HCT116 (cell line): ENCODE measurements at regions not wholly inside any gene's neighbourhood (a gene's known extent, or its start where the extent isn't known, plus 50 kb on each side); places are given as distances from the start of the nearest gene placed in this dataset.

Source experiments
- POLR2A ChIP-seq: IDR thresholded peaks from 2 replicates; pipeline ENCODE4 v1.7.0; 2011; ENCODE audit warnings: borderline replicate concordance; ENCODE audit not compliant: insufficient read depth, insufficient read length; ENCODE audit errors: extremely low read depth
- POLR2AphosphoS5 ChIP-seq: IDR thresholded peaks from 2 replicates; pipeline ENCODE4 v1.6.1; 2011; ENCODE audit warnings: mild to moderate bottlenecking, low read depth, low read length, moderate library complexity
- RAD21 ChIP-seq: IDR thresholded peaks from 2 replicates; pipeline ENCODE4 v1.6.1; 2012; ENCODE audit warnings: low read depth, mild to moderate bottlenecking
- SIN3A ChIP-seq: IDR thresholded peaks from 2 replicates; pipeline ENCODE4 v1.6.1; 2012; ENCODE audit warnings: low read depth
- TCF7L2 ChIP-seq: IDR thresholded peaks from 2 replicates; pipeline ENCODE4 v1.7.0; 2011; ENCODE audit warnings: borderline replicate concordance, inconsistent platforms; ENCODE audit not compliant: insufficient read depth, insufficient read length; ENCODE audit errors: extremely low read depth
- ZBTB33 ChIP-seq: IDR thresholded peaks from 2 replicates; pipeline ENCODE4 v1.6.1; 2011; ENCODE audit warnings: mild to moderate bottlenecking, low read length, moderate library complexity; ENCODE audit not compliant: insufficient replicate concordance; ENCODE audit errors: extremely low read depth
- ZFX ChIP-seq: fragments of 450-650 bp; IDR thresholded peaks from 2 replicates; pipeline ENCODE4 v1.6.1; 2017
- TF ChIP-seq, protein P1 (sequence below), 3 experiments: fragments of 200-600 bp in 1 of 3; sonication (generic) in 1 of 3; IDR thresholded peaks in 2 of 3; conservative IDR thresholded peaks in 1 of 3; 2 replicates each; pipeline ENCODE4 v1.5.1; 2012 to 2017; ENCODE audit warnings: low read depth in 2 of 3, low read length in 2 of 3, antibody characterized with exemption in 1 of 3, borderline replicate concordance in 1 of 3, control low read depth in 1 of 3, mild to moderate bottlenecking in 1 of 3, mixed read lengths in 1 of 3, mixed run types in 1 of 3, moderate library complexity in 1 of 3; ENCODE audit not compliant: insufficient read depth in 1 of 3
- TF ChIP-seq, protein P2 (sequence below): IDR thresholded peaks from 2 replicates; pipeline ENCODE4 v1.6.1; 2012; ENCODE audit warnings: low read depth

DNA sequence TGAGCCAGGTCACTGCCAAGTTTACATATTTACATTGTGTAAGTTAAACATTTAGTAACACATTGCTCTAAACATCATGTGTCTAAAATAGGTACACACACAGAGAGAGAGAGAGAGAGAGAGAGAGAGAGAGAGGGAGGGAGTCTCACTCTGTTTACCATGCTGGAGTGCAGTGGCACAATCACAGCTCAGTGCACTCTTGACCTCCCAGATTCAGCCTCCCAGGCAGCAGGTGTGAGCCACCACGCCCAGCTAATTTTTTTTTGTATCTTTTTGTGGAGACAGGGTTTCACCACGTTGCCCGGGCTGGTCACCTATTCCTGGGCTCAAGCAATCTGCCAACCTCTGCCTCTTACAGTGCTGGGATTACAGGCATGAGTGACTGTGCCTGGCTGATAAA lies 1045.3 kb downstream of the TLE1 start:
- TF ChIP-seq, protein P1, sequence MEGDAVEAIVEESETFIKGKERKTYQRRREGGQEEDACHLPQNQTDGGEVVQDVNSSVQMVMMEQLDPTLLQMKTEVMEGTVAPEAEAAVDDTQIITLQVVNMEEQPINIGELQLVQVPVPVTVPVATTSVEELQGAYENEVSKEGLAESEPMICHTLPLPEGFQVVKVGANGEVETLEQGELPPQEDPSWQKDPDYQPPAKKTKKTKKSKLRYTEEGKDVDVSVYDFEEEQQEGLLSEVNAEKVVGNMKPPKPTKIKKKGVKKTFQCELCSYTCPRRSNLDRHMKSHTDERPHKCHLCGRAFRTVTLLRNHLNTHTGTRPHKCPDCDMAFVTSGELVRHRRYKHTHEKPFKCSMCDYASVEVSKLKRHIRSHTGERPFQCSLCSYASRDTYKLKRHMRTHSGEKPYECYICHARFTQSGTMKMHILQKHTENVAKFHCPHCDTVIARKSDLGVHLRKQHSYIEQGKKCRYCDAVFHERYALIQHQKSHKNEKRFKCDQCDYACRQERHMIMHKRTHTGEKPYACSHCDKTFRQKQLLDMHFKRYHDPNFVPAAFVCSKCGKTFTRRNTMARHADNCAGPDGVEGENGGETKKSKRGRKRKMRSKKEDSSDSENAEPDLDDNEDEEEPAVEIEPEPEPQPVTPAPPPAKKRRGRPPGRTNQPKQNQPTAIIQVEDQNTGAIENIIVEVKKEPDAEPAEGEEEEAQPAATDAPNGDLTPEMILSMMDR (IDR thresholded peaks at IDR 0.05 in 2 of 3, conservative IDR thresholded peaks at IDR 0.05 in 1 of 3; ENCODE audit: borderline replicate concordance in 1 of 3, insufficient read depth in 1 of 3, low read depth in 2 of 3, low read length in 2 of 3) = no peak
- TF ChIP-seq, protein P2, sequence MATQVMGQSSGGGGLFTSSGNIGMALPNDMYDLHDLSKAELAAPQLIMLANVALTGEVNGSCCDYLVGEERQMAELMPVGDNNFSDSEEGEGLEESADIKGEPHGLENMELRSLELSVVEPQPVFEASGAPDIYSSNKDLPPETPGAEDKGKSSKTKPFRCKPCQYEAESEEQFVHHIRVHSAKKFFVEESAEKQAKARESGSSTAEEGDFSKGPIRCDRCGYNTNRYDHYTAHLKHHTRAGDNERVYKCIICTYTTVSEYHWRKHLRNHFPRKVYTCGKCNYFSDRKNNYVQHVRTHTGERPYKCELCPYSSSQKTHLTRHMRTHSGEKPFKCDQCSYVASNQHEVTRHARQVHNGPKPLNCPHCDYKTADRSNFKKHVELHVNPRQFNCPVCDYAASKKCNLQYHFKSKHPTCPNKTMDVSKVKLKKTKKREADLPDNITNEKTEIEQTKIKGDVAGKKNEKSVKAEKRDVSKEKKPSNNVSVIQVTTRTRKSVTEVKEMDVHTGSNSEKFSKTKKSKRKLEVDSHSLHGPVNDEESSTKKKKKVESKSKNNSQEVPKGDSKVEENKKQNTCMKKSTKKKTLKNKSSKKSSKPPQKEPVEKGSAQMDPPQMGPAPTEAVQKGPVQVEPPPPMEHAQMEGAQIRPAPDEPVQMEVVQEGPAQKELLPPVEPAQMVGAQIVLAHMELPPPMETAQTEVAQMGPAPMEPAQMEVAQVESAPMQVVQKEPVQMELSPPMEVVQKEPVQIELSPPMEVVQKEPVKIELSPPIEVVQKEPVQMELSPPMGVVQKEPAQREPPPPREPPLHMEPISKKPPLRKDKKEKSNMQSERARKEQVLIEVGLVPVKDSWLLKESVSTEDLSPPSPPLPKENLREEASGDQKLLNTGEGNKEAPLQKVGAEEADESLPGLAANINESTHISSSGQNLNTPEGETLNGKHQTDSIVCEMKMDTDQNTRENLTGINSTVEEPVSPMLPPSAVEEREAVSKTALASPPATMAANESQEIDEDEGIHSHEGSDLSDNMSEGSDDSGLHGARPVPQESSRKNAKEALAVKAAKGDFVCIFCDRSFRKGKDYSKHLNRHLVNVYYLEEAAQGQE = no peak
- TF ChIP-seq ZFX (no peak), RAD21 (no peak), POLR2AphosphoS5 (no peak), SIN3A (no peak), TCF7L2 (no peak), ZBTB33 (no peak), POLR2A (no peak)
